Endodermal cell (in vitro differentiated cells): ENCODE measurements at regions not wholly inside any gene's neighbourhood (a gene's known extent, or its start where the extent isn't known, plus 50 kb on each side); places are given as distances from the start of the nearest gene placed in this dataset.

Source experiments
- DNase-seq: peaks from one replicate; pipeline ENCODE4 v3.0.0-alpha.2; 2017
- H3K27ac ChIP-seq: 2 replicates; pipeline ENCODE4 v1.5.1; 2013; ENCODE audit warnings: mild to moderate bottlenecking, low read depth, low read length, moderate library complexity
- H3K27me3 ChIP-seq: 2 replicates; pipeline ENCODE4 v1.6.1; 2013; ENCODE audit warnings: mild to moderate bottlenecking, low read length, moderate library complexity; ENCODE audit not compliant: insufficient read depth, control insufficient read depth, poor library complexity, severe bottlenecking
- H3K36me3 ChIP-seq: 2 replicates; pipeline ENCODE4 v1.7.0; 2013; ENCODE audit warnings: mild to moderate bottlenecking, low read length, moderate library complexity; ENCODE audit not compliant: control insufficient read depth, insufficient read depth
- H3K4me1 ChIP-seq: one replicate; pipeline ENCODE4 v1.7.0; 2013; ENCODE audit warnings: low read length; ENCODE audit not compliant: control insufficient read depth, insufficient read depth
- H3K4me3 ChIP-seq: 2 replicates; pipeline ENCODE4 v1.5.1; 2013; ENCODE audit warnings: mild to moderate bottlenecking, low read length, moderate library complexity
- H3K9ac ChIP-seq: 2 replicates; pipeline ENCODE4 v1.6.1; 2013; ENCODE audit warnings: mild to moderate bottlenecking, low read length, moderate library complexity; ENCODE audit not compliant: poor library complexity, severe bottlenecking; ENCODE audit errors: extremely low read depth
- H3K9me3 ChIP-seq: 2 replicates; pipeline ENCODE4 v1.6.1; 2013; ENCODE audit warnings: mild to moderate bottlenecking, low read length, moderate library complexity; ENCODE audit not compliant: control insufficient read depth
- H3K27ac Mint-ChIP-seq: 2 replicates; pipeline ENCODE4 v1.8.0; 2020; ENCODE audit warnings: mixed read lengths
- H3K27me3 Mint-ChIP-seq: 2 replicates; pipeline ENCODE4 v1.8.0; 2021; ENCODE audit warnings: mild to moderate bottlenecking, mixed read lengths; ENCODE audit not compliant: insufficient read depth
- H3K36me3 Mint-ChIP-seq: 2 replicates; pipeline ENCODE4 v1.8.0; 2020; ENCODE audit warnings: low read depth, mixed read lengths
- H3K4me1 Mint-ChIP-seq: 2 replicates; pipeline ENCODE4 v1.8.0; 2020; ENCODE audit warnings: mixed read lengths
- H3K4me3 Mint-ChIP-seq: 2 replicates; pipeline ENCODE4 v1.8.0; 2020; ENCODE audit warnings: mild to moderate bottlenecking, moderate library complexity, mixed read lengths
- H3K9me3 Mint-ChIP-seq: 2 replicates; pipeline ENCODE4 v1.8.0; 2020; ENCODE audit warnings: mild to moderate bottlenecking, mixed read lengths
- WGBS, 2 experiments: methylation state at CpG; one replicate each; pipeline versions ENCODE4 v1.1.5 to v1.1.7; 2013; ENCODE audit warnings: missing lambda C conversion rate in 2 of 2, mixed read lengths in 1 of 2; ENCODE audit not compliant: insufficient coverage in 1 of 2, insufficient read length in 1 of 2; 5-methylcytosine and 5-hydroxymethylcytosine counted together
- TF ChIP-seq, protein P1 (sequence below): fragments of 200-600 bp; sonication (generic); conservative IDR thresholded peaks from 2 replicates; pipeline ENCODE4 v1.5.0; 2021; ENCODE audit warnings: antibody characterized with exemption, mild to moderate bottlenecking

DNA sequence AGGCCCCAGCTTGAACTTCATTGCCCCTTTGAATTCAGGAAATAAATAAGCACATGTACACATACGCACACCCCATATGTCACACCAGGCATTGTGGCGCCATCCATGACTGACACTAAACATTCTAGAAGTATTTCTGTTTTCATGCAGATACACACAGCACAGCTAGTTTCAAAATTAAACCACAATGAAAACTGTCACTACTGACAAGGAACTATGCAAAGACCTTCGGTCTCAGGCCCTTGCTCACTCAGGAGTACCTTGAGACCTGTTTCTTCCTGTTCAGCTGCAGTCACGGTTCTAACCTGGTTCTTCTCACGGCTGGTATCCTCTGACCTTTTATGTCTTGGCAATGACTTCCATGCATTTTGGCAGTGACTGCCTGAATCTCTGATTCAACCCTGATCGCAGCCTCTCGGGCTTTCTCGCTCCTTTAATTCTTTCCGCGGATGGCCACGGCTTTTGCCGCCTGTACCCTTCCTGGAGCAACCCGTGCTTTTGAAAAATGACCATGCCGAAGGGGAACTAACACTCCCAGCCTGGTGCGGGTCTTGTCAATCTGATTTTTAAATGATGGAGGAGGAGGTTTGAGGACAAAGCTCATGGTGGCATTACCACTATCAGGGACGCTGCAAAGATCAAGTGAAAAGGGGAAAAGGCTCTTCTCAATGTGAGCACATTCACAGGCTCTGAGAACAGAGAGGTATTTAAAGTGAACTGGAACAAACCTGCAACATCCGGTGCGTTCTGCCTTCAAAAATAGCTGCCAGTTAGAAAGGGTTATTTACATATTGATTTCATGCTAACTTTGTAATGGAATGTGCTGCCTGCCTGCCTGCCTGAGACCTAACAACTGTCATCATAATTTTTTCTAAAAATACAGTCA lies 384.6 kb downstream of the RRAGC start:
- peak; percentile 61 for DNase-seq
- no peak overlapping the region for H3K4me3 ChIP-seq
- H3K27ac ChIP-seq: peak overlapping the region; percentile 58
- H3K36me3 Mint-ChIP-seq: peaks cover 4% of the 10 kb centered on the region
- H3K4me3 Mint-ChIP-seq: peak overlapping the region; percentile 45
- H3K27me3 ChIP-seq: peaks cover 42% of the 10 kb centered on the region
- TF ChIP-seq, protein P1, sequence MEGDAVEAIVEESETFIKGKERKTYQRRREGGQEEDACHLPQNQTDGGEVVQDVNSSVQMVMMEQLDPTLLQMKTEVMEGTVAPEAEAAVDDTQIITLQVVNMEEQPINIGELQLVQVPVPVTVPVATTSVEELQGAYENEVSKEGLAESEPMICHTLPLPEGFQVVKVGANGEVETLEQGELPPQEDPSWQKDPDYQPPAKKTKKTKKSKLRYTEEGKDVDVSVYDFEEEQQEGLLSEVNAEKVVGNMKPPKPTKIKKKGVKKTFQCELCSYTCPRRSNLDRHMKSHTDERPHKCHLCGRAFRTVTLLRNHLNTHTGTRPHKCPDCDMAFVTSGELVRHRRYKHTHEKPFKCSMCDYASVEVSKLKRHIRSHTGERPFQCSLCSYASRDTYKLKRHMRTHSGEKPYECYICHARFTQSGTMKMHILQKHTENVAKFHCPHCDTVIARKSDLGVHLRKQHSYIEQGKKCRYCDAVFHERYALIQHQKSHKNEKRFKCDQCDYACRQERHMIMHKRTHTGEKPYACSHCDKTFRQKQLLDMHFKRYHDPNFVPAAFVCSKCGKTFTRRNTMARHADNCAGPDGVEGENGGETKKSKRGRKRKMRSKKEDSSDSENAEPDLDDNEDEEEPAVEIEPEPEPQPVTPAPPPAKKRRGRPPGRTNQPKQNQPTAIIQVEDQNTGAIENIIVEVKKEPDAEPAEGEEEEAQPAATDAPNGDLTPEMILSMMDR: no peak
- H3K27me3 Mint-ChIP-seq: peaks cover 35% of the 10 kb centered on the region
- H3K4me1 ChIP-seq: peaks cover 6% of the 10 kb centered on the region
- 69 to 74% methylated on average over 16 to 18 of the region's 18 CpGs for WGBS, 2 experiments
- peaks cover 11% of the 10 kb centered on the region for H3K9me3 ChIP-seq
- H3K27ac Mint-ChIP-seq: no peak overlapping the region
- H3K9me3 Mint-ChIP-seq: peaks cover 17% of the 10 kb centered on the region
- no peaks in the 10 kb centered on the region for H3K36me3 ChIP-seq
- H3K4me1 Mint-ChIP-seq: peaks cover 20% of the 10 kb centered on the region
- no peak overlapping the region for H3K9ac ChIP-seq

DNA sequence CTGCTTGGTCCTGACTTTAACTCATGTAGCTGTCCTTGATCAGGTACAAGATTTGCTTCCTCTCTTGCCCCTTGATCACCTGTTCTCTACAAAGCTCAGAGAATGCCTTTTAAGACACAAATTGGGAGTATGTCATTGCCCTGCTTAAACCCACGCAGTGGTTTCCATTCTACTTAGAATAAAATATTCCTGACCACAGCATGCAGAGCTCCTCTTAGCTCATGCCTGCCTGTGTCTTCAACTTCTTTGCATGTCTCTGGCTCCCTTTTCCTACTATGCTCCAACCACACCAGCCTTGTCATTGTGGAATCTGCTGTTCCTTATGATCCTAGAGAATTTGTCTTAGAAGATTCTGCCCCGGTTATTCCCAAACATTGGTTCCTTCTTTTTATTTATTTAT lies 393.1 kb downstream of the RRAGC start:
- Histone ChIP-seq H3K9me3 (peaks cover 13% of the 10 kb centered on the region), H3K27ac (no peak overlapping the region), H3K36me3 (no peaks in the 10 kb centered on the region), H3K27me3 (no peaks in the 10 kb centered on the region), H3K4me1 (no peaks in the 10 kb centered on the region), H3K4me3 (no peak overlapping the region), H3K9ac (no peak overlapping the region)
- no peak for DNase-seq
- Mint-ChIP-seq H3K27ac (no peak overlapping the region), H3K4me3 (no peak overlapping the region), H3K9me3 (peaks cover 19% of the 10 kb centered on the region), H3K27me3 (peaks cover 12% of the 10 kb centered on the region), H3K36me3 (peaks cover 2% of the 10 kb centered on the region), H3K4me1 (peaks cover 5% of the 10 kb centered on the region)
- 94 to 100% methylated on average over 1 to 2 of the region's 2 CpGs for WGBS, 2 experiments
- TF ChIP-seq, protein P1: no peak

DNA sequence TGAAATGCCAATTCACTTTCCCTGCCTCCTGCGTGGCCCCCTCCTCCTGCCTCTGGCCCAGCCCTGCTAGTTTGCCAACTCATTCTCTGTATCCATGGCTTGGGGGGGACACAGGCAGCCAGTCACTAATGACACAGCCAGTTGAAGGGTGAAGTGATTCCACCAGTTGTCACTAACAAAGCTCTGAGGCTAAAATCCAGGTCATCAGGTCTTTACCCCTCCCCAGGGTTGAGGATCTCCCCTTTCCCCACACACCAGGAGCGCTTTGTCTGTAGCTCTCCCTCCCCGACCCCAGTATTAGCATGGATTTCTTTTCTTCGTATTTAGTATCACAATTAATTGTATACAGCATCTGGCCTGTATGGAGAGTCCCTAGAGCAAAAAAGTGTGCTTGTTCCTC lies 394.1 kb downstream of the RRAGC start:
- TF ChIP-seq, protein P1: no peak
- H3K4me1 Mint-ChIP-seq: peaks cover 5% of the 10 kb centered on the region
- H3K27ac Mint-ChIP-seq: no peak overlapping the region

More for the DNA sequence above, 394.1 kb downstream of the RRAGC start:
- Histone ChIP-seq H3K4me3 (no peak overlapping the region), H3K4me1 (no peaks in the 10 kb centered on the region), H3K9me3 (peaks cover 13% of the 10 kb centered on the region), H3K9ac (no peak overlapping the region), H3K27me3 (no peaks in the 10 kb centered on the region), H3K36me3 (no peaks in the 10 kb centered on the region), H3K27ac (no peak overlapping the region)
- Mint-ChIP-seq H3K4me3 (no peak overlapping the region), H3K9me3 (peaks cover 19% of the 10 kb centered on the region), H3K27me3 (peaks cover 12% of the 10 kb centered on the region), H3K36me3 (peaks cover 2% of the 10 kb centered on the region)
- DNase-seq: no peak
- 80 to 83% methylated on average over 3 to 4 of the region's 4 CpGs for WGBS, 2 experiments
